Lower lobe of right lung (tissue), 2 donors: ENCODE measurements at regions not wholly inside any gene's neighbourhood (a gene's known extent, or its start where the extent isn't known, plus 50 kb on each side); places are given as distances from the start of the nearest gene placed in this dataset.

ENCODE experiments used
- ATAC-seq, 2 donors: fragments of 200-7000 bp; cut with Tn5 transposase; one replicate each; pipeline ENCODE4 v1.9.1; 2020 to 2022; ENCODE audit warnings: mild to moderate bottlenecking in 2 of 2, moderate library complexity in 2 of 2
- DNase-seq: peaks from one replicate; pipeline ENCODE4 v3.0.0-alpha.2; 2020
- H3K27ac ChIP-seq: fragments of 200-600 bp; one replicate; pipeline ENCODE4 v1.8.0; 2022
- H3K27me3 ChIP-seq: fragments of 200-600 bp; one replicate; pipeline ENCODE4 v1.8.0; 2022; ENCODE audit warnings: low read depth
- H3K36me3 ChIP-seq: fragments of 200-600 bp; one replicate; pipeline ENCODE4 v1.8.0; 2022; ENCODE audit warnings: mild to moderate bottlenecking
- H3K4me1 ChIP-seq: fragments of 200-600 bp; one replicate; pipeline ENCODE4 v1.8.0; 2022
- H3K4me3 ChIP-seq: fragments of 200-600 bp; one replicate; pipeline ENCODE4 v1.8.0; 2022; ENCODE audit warnings: mild to moderate bottlenecking
- H3K9me3 ChIP-seq: fragments of 200-600 bp; one replicate; pipeline ENCODE4 v1.8.0; 2022
- intact Hi-C: fragments of 100-400 bp; cut with DNase I; formaldehyde crosslinking; loops from one replicate; pipeline ENCODE4 v1.11.0; 2022
- TF ChIP-seq, protein P1 (sequence below): fragments of 200-600 bp; IDR thresholded peaks from one replicate; pipeline ENCODE4 v1.8.0; 2022; ENCODE audit warnings: antibody characterized with exemption, mild to moderate bottlenecking
- donor health status: DM: no; HTN: yes; CAD: no; lungs with severe emphysema.

DNA sequence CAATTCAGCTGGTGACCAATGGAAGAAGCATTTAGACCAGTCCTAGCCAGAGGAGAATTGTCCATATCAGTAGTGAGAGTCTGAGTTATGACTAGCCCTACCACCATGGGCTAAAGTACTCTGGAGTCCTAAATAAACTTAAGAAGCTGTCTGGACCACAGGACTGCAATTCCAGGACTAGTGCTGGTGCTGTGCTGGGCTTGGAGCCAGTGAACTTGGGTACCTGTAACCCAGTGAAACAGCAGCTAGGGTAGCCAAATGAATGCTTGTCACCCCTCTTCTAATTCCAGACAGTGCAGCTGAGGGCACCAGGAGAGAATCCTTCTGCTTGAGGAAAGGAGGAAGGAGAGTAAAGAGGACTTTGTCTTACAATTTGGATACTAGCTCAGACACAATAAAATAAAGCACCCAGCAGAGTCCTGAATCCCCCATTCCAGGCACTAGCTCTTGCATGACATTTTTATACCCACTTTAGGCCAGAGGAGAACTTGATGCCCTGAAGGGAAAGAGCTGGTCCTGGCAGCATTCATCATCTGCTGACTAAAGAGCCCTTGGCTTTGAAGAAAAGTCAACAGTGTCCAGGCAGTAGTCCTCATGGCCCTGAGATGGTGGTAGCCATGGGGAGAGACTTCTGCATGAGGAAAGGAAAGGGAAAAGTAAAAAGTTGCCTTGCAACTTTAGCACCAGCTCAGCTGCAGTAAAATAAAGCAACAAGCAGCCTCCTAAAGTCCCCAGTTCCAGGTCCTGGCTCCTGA, 2675.7 kb downstream of the PCDH7 start:
- no peaks in the 10 kb centered on the region for H3K36me3 ChIP-seq
- intact Hi-C loops = no loop called here
- no peaks in the 10 kb centered on the region for H3K9me3 ChIP-seq
- no peak overlapping the region for H3K4me3 ChIP-seq
- no peaks in the 10 kb centered on the region for H3K27me3 ChIP-seq
- DNase-seq = no peak
- TF ChIP-seq, protein P1, sequence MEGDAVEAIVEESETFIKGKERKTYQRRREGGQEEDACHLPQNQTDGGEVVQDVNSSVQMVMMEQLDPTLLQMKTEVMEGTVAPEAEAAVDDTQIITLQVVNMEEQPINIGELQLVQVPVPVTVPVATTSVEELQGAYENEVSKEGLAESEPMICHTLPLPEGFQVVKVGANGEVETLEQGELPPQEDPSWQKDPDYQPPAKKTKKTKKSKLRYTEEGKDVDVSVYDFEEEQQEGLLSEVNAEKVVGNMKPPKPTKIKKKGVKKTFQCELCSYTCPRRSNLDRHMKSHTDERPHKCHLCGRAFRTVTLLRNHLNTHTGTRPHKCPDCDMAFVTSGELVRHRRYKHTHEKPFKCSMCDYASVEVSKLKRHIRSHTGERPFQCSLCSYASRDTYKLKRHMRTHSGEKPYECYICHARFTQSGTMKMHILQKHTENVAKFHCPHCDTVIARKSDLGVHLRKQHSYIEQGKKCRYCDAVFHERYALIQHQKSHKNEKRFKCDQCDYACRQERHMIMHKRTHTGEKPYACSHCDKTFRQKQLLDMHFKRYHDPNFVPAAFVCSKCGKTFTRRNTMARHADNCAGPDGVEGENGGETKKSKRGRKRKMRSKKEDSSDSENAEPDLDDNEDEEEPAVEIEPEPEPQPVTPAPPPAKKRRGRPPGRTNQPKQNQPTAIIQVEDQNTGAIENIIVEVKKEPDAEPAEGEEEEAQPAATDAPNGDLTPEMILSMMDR = no peak
- peak in 1 of 2 donors; percentile 39 for ATAC-seq
- H3K4me1 ChIP-seq = no peaks in the 10 kb centered on the region
- H3K27ac ChIP-seq = no peak overlapping the region

DNA sequence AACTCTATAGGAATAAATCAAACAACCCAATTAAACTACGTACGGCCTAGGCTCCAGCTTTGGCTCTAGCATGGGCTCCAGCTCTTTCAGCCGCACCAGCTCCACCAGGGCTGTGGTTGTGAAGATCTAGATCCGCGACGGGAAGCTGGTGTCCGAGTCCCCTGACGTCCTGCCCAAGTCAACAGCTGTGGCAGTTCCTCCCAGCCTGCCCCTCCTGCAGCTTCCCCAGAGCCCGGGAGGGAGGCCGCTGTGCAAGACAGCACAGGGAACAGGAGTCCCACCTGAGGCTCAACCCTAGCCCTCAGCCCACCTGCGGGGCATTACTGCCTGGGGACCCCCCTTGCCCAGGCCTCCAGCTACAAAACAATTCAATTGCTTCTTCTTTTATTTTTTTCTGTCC, 2680.3 kb downstream of the PCDH7 start:
- DNase-seq = no peak
- intact Hi-C loops = no loop called here
- Histone ChIP-seq H3K9me3 (no peaks in the 10 kb centered on the region), H3K36me3 (no peaks in the 10 kb centered on the region), H3K4me3 (no peak overlapping the region), H3K27me3 (no peaks in the 10 kb centered on the region), H3K27ac (no peak overlapping the region), H3K4me1 (no peaks in the 10 kb centered on the region)
- TF ChIP-seq, protein P1 = no peak
- ATAC-seq = no peak

DNA sequence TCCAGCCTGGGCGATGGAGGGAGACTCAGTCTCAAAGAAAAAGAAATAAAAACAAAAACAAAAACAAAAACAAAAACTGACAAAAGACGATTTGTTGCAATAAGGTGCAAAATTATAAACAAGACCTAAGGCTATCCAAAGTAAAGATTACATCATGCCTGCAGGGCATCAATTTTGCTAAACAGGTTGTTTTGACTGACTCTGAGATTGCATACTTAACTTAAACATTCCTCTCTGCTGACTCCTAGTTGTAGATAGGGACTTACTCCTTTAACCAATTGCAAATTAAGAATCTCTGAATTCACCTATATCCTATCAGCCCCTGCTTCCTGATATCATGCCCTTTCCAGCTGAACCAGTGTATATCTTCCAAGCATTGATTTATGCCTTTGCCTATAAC, 2687.3 kb downstream of the PCDH7 start:
- H3K9me3 ChIP-seq = no peaks in the 10 kb centered on the region
- H3K36me3 ChIP-seq = no peaks in the 10 kb centered on the region
- no peaks in the 10 kb centered on the region for H3K4me1 ChIP-seq
- TF ChIP-seq, protein P1 = no peak
- H3K27ac ChIP-seq = no peak overlapping the region
- no peak overlapping the region for H3K4me3 ChIP-seq
- intact Hi-C loops = no loop called here
- ATAC-seq = no peak
- no peak for DNase-seq
- H3K27me3 ChIP-seq = no peaks in the 10 kb centered on the region

DNA sequence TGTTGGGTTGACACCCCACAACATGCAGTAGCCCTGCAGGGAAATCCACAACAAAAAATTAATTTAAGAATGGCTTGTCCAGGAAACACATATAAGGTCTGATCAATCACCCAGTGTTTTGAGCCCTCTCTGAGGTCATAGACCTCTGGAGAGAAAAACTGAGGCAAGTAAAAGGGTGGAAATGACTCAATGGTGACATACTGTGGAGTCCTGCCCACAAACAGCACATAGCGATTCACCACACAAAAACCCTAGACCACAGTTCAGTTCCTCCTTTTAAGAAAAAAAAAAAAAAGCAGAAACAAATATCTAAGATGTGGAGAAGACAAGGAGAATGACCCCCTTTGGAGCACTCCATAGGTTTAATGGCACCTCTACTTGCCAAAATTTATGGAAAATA, 2691.0 kb downstream of the PCDH7 start:
- Histone ChIP-seq H3K36me3 (no peaks in the 10 kb centered on the region), H3K4me1 (no peaks in the 10 kb centered on the region), H3K27me3 (no peaks in the 10 kb centered on the region), H3K9me3 (no peaks in the 10 kb centered on the region), H3K4me3 (no peak overlapping the region), H3K27ac (no peak overlapping the region)
- DNase-seq = no peak
- TF ChIP-seq, protein P1 = no peak
- intact Hi-C loops = no loop called here
- ATAC-seq = no peak

DNA sequence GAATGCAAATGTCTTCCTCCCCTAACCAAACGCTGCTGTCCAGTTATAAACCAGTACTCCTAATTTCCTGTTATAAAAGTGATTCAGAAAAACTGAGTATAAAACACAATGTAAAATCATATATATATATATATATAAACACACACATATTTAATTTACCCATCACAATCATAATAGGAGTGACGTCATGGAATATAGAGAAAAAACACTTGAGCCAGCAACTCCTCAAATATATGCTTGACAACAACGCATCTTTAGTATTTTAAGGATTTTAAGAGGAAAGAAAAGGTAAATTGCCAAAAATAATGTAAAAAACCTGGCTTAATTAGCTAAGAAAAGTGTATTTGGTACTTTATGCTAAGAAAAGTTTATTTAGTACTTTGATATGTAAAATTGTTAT, 2701.7 kb downstream of the PCDH7 start:
- no peak for ATAC-seq
- H3K9me3 ChIP-seq = no peaks in the 10 kb centered on the region
- TF ChIP-seq, protein P1 = no peak
- no peaks in the 10 kb centered on the region for H3K27me3 ChIP-seq
- H3K27ac ChIP-seq = no peak overlapping the region
- no peaks in the 10 kb centered on the region for H3K4me1 ChIP-seq
- H3K4me3 ChIP-seq = no peak overlapping the region
- no peaks in the 10 kb centered on the region for H3K36me3 ChIP-seq
- intact Hi-C loops = no loop called here
- no peak for DNase-seq
